GM12878 (cell line): ENCODE measurements at regions not wholly inside any gene's neighbourhood (a gene's known extent, or its start where the extent isn't known, plus 50 kb on each side); places are given as distances from the start of the nearest gene placed in this dataset.

ENCODE experiments used
- ATAC-seq: fragments of 200-7000 bp; cut with Tn5 transposase; 3 replicates; pipeline ENCODE4 v1.9.1; 2020; ENCODE audit warnings: mild to moderate bottlenecking, moderate library complexity
- BruUV-seq: library from RNA; stranded (reverse); fragments of 400-500 nt; replicated peaks from 2 replicates; lab custom pipeline; 2021; lab: Mats Ljungman, UMichigan
- CTCF ChIA-PET: fragments of 300-600 bp; sonication (Branson Sonifier 250); formaldehyde crosslinking; extraction: SDS; loops from one replicate; lab custom pipeline; 2021; ENCODE audit warnings: inconsistent platforms; lab: Yijun Ruan, JAX
- POLR2A ChIA-PET: fragments of 350-600 bp; formaldehyde crosslinking; extraction: SDS; loops from one replicate; lab custom pipeline; 2021; ENCODE audit warnings: inconsistent platforms; lab: Charles Lee
- RAD21 ChIA-PET: fragments of 300-600 bp; sonication (Branson Sonifier 250); formaldehyde crosslinking; loops from one replicate; lab custom pipeline; 2023; ENCODE audit warnings: antibody characterized with exemption; ENCODE audit not compliant: unreplicated experiment; lab: Charles Lee
- SMC1A ChIA-PET: fragments of 300-600 bp; sonication (Branson Sonifier 250); formaldehyde crosslinking; loops from one replicate; lab custom pipeline; 2023; ENCODE audit not compliant: unreplicated experiment, uncharacterized antibody; lab: Charles Lee
- DNase-seq: peaks from one replicate; pipeline ENCODE4 v3.0.0-alpha.2; 2011; ENCODE audit warnings: low read depth, low spot score
- FAIRE-seq: peaks from 3 replicates; lab custom pipeline; 2011; peaks lifted over from hg19 to GRCh38; lab: Jason Lieb, UNC
- H2AFZ ChIP-seq: 2 replicates; pipeline ENCODE4 v1.6.0; 2011; ENCODE audit warnings: low read depth, low read length, control low read depth; ENCODE audit not compliant: control insufficient read depth
- H3K27ac ChIP-seq: 2 replicates; pipeline ENCODE4 v1.5.1; 2011; ENCODE audit warnings: control low read depth; ENCODE audit not compliant: control insufficient read depth, insufficient read depth
- H3K27me3 ChIP-seq, 2 experiments: replicated peaks in 1 of 2; 2 replicates each; pipeline versions ENCODE4 v1.6.0 to v1.6.1; 2011; ENCODE audit warnings: low read length in 1 of 2; ENCODE audit not compliant: control insufficient read depth in 2 of 2, insufficient read depth in 2 of 2
- H3K36me3 ChIP-seq, 2 experiments: 2 replicates each; pipeline ENCODE4 v1.5.1; 2011; ENCODE audit warnings: low read length in 1 of 2; ENCODE audit not compliant: control insufficient read depth in 2 of 2, insufficient read depth in 2 of 2
- H3K4me1 ChIP-seq: 2 replicates; pipeline ENCODE4 v1.6.1; 2011; ENCODE audit warnings: mild to moderate bottlenecking, low read length, moderate library complexity, mixed read lengths; ENCODE audit not compliant: control insufficient read depth, insufficient read depth
- H3K4me2 ChIP-seq: 2 replicates; pipeline ENCODE4 v1.6.0; 2011; ENCODE audit warnings: control low read depth; ENCODE audit not compliant: control insufficient read depth, insufficient read depth
- H3K4me3 ChIP-seq: fragments of 200-600 bp; sonication (generic); 2 replicates; pipeline ENCODE4 v1.5.1; 2016
- H3K79me2 ChIP-seq: 2 replicates; pipeline ENCODE4 v1.6.0; 2011; ENCODE audit warnings: low read length; ENCODE audit not compliant: control insufficient read depth, insufficient read depth
- H3K9ac ChIP-seq: 2 replicates; pipeline ENCODE4 v1.8.0; 2011; ENCODE audit warnings: low read length, control low read depth, mixed read lengths; ENCODE audit not compliant: control insufficient read depth, insufficient read depth
- H3K9me3 ChIP-seq: replicated peaks from 3 replicates; pipeline ENCODE4 v1.5.1; 2011; ENCODE audit warnings: mild to moderate bottlenecking, low read length; ENCODE audit not compliant: control insufficient read depth, insufficient read depth
- H4K20me1 ChIP-seq: 2 replicates; pipeline ENCODE4 v1.6.0; 2011; ENCODE audit not compliant: control insufficient read depth, insufficient read depth
- ASH2L ChIP-seq: fragments of 300-600, 200-600 bp; sonication (generic); IDR thresholded peaks from 2 replicates; pipeline ENCODE4 v1.6.1; 2017; ENCODE audit warnings: low read depth, mild to moderate bottlenecking, borderline replicate concordance
- BMI1 ChIP-seq: fragments of 450-650 bp; IDR thresholded peaks from 2 replicates; pipeline ENCODE4 v1.6.1; 2016; ENCODE audit warnings: mild to moderate bottlenecking, moderate library complexity, borderline replicate concordance
- CREB1 ChIP-seq: IDR thresholded peaks from 2 replicates; pipeline ENCODE4 v1.6.1; 2012; ENCODE audit warnings: low read depth, mild to moderate bottlenecking, inconsistent platforms
- FOS ChIP-seq: IDR thresholded peaks from 3 replicates; pipeline ENCODE4 v1.6.1; 2011; ENCODE audit warnings: borderline replicate concordance; ENCODE audit not compliant: insufficient read length; ENCODE audit errors: extremely low read depth
- JUNB ChIP-seq: IDR thresholded peaks from 2 replicates; pipeline ENCODE4 v1.6.1; 2016; ENCODE audit warnings: antibody characterized with exemption, mild to moderate bottlenecking
- NRF1 ChIP-seq: conservative IDR thresholded peaks from 2 replicates; pipeline ENCODE4 v1.6.1; 2011; ENCODE audit warnings: mild to moderate bottlenecking, low read depth, low read length, improper control_type of control experiment
- TAF1 ChIP-seq: IDR thresholded peaks from 2 replicates; pipeline ENCODE4 v1.6.1; 2011; ENCODE audit warnings: mild to moderate bottlenecking, low read depth, low read length, borderline replicate concordance
- TBL1XR1 ChIP-seq: IDR thresholded peaks from 2 replicates; pipeline ENCODE4 v1.6.1; 2012; ENCODE audit warnings: low read depth, low read length, improper control_type of control experiment
- TCF7 ChIP-seq: IDR thresholded peaks from 2 replicates; pipeline ENCODE4 v1.6.1; 2014; ENCODE audit warnings: antibody characterized with exemption, borderline replicate concordance
- YY1 ChIP-seq: IDR thresholded peaks from 2 replicates; pipeline ENCODE4 v1.6.1; 2011; ENCODE audit warnings: low read depth, mild to moderate bottlenecking, low read length
- WGBS: methylation state at CpG from one replicate; pipeline ENCODE4 v1.1.6; 2016; ENCODE audit warnings: low lambda C conversion rate; ENCODE audit not compliant: insufficient replicate concordance, insufficient coverage; ENCODE audit errors: missing lambda C conversion rate; 5-methylcytosine and 5-hydroxymethylcytosine counted together
- in situ Hi-C: fragments of 300-500 bp; cut with MboI; formaldehyde crosslinking; loops from 9 replicates; pipeline ENCODE4 v1.14.3; 2018; ENCODE audit warnings: mixed read lengths
- intact Hi-C: fragments of 100-400 bp; cut with micrococcal nuclease; formaldehyde crosslinking; loops from one replicate; pipeline ENCODE4 v1.14.2; 2022; ENCODE audit not compliant: unreplicated experiment
- TF ChIP-seq, protein P1 (sequence below): IDR thresholded peaks from 2 replicates; pipeline ENCODE4 v1.6.1; 2012; ENCODE audit warnings: mild to moderate bottlenecking, low read depth, low read length
- TF ChIP-seq, protein P2 (sequence below): IDR thresholded peaks from 2 replicates; pipeline ENCODE4 v1.6.1; 2012; ENCODE audit warnings: low read depth, low read length, improper control_type of control experiment

DNA sequence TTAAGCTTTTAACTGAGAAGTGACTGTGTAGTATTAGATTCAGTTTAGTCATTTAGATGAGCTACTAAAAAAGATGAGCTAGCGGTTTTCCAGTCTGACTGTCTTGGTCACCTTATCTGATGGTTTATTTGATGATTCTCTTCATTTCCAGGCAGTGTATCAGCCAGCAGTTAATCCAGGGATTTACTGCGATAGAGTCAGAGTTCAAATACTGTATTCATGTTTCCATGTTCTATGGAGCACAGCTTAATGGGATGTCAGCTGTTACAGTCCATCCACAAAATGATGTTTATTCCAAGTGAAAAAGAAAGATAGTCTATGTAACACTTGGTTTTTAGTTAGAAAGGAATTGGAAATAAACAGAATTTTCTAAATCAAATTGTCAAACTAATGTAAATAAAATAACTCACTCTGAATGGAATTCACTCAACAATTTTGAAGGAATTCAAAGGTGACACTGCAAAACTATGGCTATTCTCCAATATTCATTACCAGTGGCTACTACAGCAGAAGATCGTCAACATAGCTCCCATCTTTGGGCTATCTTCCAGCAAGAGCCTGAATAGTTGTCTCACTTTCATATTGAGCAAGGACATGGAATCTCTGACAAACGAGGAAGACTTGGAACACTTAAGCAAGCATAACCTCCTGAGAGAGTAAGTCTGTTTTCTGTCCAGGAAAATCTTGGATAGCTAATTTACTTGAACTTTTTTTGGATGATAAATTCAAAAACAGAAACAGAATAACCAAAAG is 54.6 kb upstream of the DPT start:
- SMC1A ChIA-PET = interaction anchor here (1.0 to 1.8 kb wide), 6 partner anchors 9 to 441 kb away, joined by 3 to 12 read pairs (median 4); no protein-coding TSS in a partner anchor
- no peak for FAIRE-seq

More for the DNA sequence above, 54.6 kb upstream of the DPT start:
- ChIA-PET POLR2A (no interaction called here), RAD21 (interaction anchor here (0.6 kb wide), 1 partner anchor 1050 kb away, joined by 4 read pairs; no protein-coding TSS in a partner anchor), CTCF (interaction anchor here (1.3 to 2.1 kb wide), 5 partner anchors 8 to 180 kb away, joined by 3 to 10 read pairs (median 4); no protein-coding TSS in a partner anchor)
- 30% methylated on average over 4 of the region's 4 CpGs for WGBS
- in situ Hi-C loops = no loop called here
- no peak for DNase-seq
- no peak overlapping the region for H3K4me2 ChIP-seq
- intact Hi-C loops = no loop called here
- ATAC-seq = no peak
- no TSS peak for BruUV-seq
- H3K4me3 ChIP-seq = no peak overlapping the region
- no peaks in the 10 kb centered on the region for H3K79me2 ChIP-seq
- no peaks in the 10 kb centered on the region; a peak in 1 of 4 replicates for H3K27me3 ChIP-seq
- H2AFZ ChIP-seq = no peak overlapping the region
- H3K9ac ChIP-seq = no peak overlapping the region
- H3K27ac ChIP-seq = no peak overlapping the region
- no peaks in the 10 kb centered on the region for H4K20me1 ChIP-seq
- no peaks in the 10 kb centered on the region for H3K9me3 ChIP-seq
- TF ChIP-seq JUNB (no peak), TBL1XR1 (no peak), NRF1 (no peak), YY1 (no peak), BMI1 (no peak), FOS (no peak), TAF1 (no peak), TCF7 (no peak), CREB1 (no peak), ASH2L (no peak)
- TF ChIP-seq, protein P1, sequence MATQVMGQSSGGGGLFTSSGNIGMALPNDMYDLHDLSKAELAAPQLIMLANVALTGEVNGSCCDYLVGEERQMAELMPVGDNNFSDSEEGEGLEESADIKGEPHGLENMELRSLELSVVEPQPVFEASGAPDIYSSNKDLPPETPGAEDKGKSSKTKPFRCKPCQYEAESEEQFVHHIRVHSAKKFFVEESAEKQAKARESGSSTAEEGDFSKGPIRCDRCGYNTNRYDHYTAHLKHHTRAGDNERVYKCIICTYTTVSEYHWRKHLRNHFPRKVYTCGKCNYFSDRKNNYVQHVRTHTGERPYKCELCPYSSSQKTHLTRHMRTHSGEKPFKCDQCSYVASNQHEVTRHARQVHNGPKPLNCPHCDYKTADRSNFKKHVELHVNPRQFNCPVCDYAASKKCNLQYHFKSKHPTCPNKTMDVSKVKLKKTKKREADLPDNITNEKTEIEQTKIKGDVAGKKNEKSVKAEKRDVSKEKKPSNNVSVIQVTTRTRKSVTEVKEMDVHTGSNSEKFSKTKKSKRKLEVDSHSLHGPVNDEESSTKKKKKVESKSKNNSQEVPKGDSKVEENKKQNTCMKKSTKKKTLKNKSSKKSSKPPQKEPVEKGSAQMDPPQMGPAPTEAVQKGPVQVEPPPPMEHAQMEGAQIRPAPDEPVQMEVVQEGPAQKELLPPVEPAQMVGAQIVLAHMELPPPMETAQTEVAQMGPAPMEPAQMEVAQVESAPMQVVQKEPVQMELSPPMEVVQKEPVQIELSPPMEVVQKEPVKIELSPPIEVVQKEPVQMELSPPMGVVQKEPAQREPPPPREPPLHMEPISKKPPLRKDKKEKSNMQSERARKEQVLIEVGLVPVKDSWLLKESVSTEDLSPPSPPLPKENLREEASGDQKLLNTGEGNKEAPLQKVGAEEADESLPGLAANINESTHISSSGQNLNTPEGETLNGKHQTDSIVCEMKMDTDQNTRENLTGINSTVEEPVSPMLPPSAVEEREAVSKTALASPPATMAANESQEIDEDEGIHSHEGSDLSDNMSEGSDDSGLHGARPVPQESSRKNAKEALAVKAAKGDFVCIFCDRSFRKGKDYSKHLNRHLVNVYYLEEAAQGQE = no peak
- TF ChIP-seq, protein P2, sequence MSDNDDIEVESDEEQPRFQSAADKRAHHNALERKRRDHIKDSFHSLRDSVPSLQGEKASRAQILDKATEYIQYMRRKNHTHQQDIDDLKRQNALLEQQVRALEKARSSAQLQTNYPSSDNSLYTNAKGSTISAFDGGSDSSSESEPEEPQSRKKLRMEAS = no peak
- H3K4me1 ChIP-seq = no peaks in the 10 kb centered on the region
- no peaks in the 10 kb centered on the region for H3K36me3 ChIP-seq
